NCI-H2107 treated with DMSO at 0.1 percent for 48 hours (cell line): ENCODE measurements at regions not wholly inside any gene's neighbourhood (a gene's known extent, or its start where the extent isn't known, plus 50 kb on each side); places are given as distances from the start of the nearest gene placed in this dataset.

Source experiments
- DNase-seq: peaks from one replicate; lab custom pipeline; 2025; ENCODE audit not compliant: unreplicated experiment; lab: John Stamatoyannopoulos, UW

- DNase-seq: no peak
These were observed 76.4 kb upstream of the HELT start for GRCh38 chr4:184941671-184942418.

GRCh38 chr4:184942444-184943425, 75.6 kb upstream of the HELT start:
- no peak for DNase-seq

GRCh38 chr4:184949020-184949419, 69.3 kb upstream of the HELT start:
- no peak for DNase-seq

- DNase-seq: no peak
These were observed 68.0 kb upstream of the HELT start for GRCh38 chr4:184950117-184950830.

GRCh38 chr4:184950926-184951325, 67.4 kb upstream of the HELT start:
- DNase-seq: no peak

GRCh38 chr4:184951668-184952160, 66.6 kb upstream of the HELT start:
- no peak for DNase-seq

- DNase-seq: no peak
These were observed 65.8 kb upstream of the HELT start for GRCh38 chr4:184952522-184952921.

GRCh38 chr4:184953421-184953945, 64.8 kb upstream of the HELT start:
- DNase-seq: no peak

- DNase-seq: no peak
These were observed 64.3 kb upstream of the HELT start for GRCh38 chr4:184953971-184954370.

GRCh38 chr4:184954482-184954881, 63.8 kb upstream of the HELT start:
- no peak for DNase-seq

GRCh38 chr4:184955116-184955515, 63.2 kb upstream of the HELT start:
- no peak for DNase-seq

GRCh38 chr4:184955636-184956035, 62.7 kb upstream of the HELT start:
- no peak for DNase-seq

- no peak for DNase-seq
These were observed 60.7 kb upstream of the HELT start for GRCh38 chr4:184957446-184958115.

- DNase-seq: no peak
These were observed 60.0 kb upstream of the HELT start for GRCh38 chr4:184958127-184958922.

GRCh38 chr4:184958923-184959210, 59.4 kb upstream of the HELT start:
- DNase-seq: no peak

GRCh38 chr4:184959309-184959708, 59.0 kb upstream of the HELT start:
- DNase-seq: no peak

- no peak for DNase-seq
These were observed 58.5 kb upstream of the HELT start for GRCh38 chr4:184959786-184960185.

GRCh38 chr4:184960505-184960971, 57.8 kb upstream of the HELT start:
- DNase-seq: no peak

GRCh38 chr4:184961660-184962059, 56.6 kb upstream of the HELT start:
- DNase-seq: peak; percentile 76
